H1 (cell line): ENCODE measurements at regions not wholly inside any gene's neighbourhood (a gene's known extent, or its start where the extent isn't known, plus 50 kb on each side); places are given as distances from the start of the nearest gene placed in this dataset.

Experiments used
- CTCF ChIA-PET: fragments of 300-600 bp; sonication (Branson Sonifier 250); formaldehyde crosslinking; loops from one replicate; lab custom pipeline; 2021; ENCODE audit not compliant: partially characterized antibody; lab: Charles Lee
- POLR2A ChIA-PET: fragments of 300-600 bp; sonication (Branson Sonifier 250); formaldehyde crosslinking; loops from one replicate; lab custom pipeline; 2021; ENCODE audit warnings: inconsistent platforms; ENCODE audit not compliant: partially characterized antibody; lab: Charles Lee
- DNase-seq, 2 experiments: peaks; one replicate each; pipeline versions ENCODE4 v3.0.0 to v3.0.0-alpha.2; 2010 to 2022; ENCODE audit warnings: low spot score in 2 of 2, low read depth in 1 of 2, mixed read lengths in 1 of 2
- FAIRE-seq: peaks from 2 replicates; lab custom pipeline; 2011; peaks lifted over from hg19 to GRCh38; lab: Jason Lieb, UNC
- H2AFZ ChIP-seq: 2 replicates; pipeline ENCODE4 v1.8.1; 2012; ENCODE audit warnings: low read length, inconsistent platforms
- H2AK5ac ChIP-seq: 2 replicates; pipeline ENCODE4 v1.6.1; 2013; ENCODE audit warnings: low read depth, low read length
- H2BK120ac ChIP-seq: replicated peaks from 2 replicates; pipeline ENCODE3; 2013; ENCODE audit warnings: low read depth, low read length, inconsistent platforms
- H2BK12ac ChIP-seq: 2 replicates; pipeline ENCODE4 v1.6.1; 2013; ENCODE audit warnings: low read depth, low read length
- H2BK15ac ChIP-seq: 2 replicates; pipeline ENCODE4 v1.6.1; 2013; ENCODE audit warnings: low read length
- H2BK20ac ChIP-seq: 2 replicates; pipeline ENCODE4 v1.6.1; 2013; ENCODE audit warnings: low read length
- H2BK5ac ChIP-seq: 2 replicates; pipeline ENCODE4 v1.6.1; 2013; ENCODE audit warnings: low read depth, low read length
- H3K14ac ChIP-seq: 2 replicates; pipeline ENCODE4 v1.6.1; 2013; ENCODE audit warnings: inconsistent platforms; ENCODE audit not compliant: insufficient read length
- H3K18ac ChIP-seq: 2 replicates; pipeline ENCODE4 v1.6.1; 2013; ENCODE audit warnings: low read length; ENCODE audit errors: extremely low read depth
- H3K23ac ChIP-seq: 2 replicates; pipeline ENCODE4 v1.6.1; 2013; ENCODE audit warnings: inconsistent platforms; ENCODE audit not compliant: insufficient read length
- H3K23me2 ChIP-seq: 2 replicates; pipeline ENCODE4 v1.6.1; 2013; ENCODE audit warnings: low read depth, low read length
- H3K27ac ChIP-seq: 2 replicates; pipeline ENCODE4 v1.6.1; 2011; ENCODE audit warnings: low read depth, low read length, inconsistent platforms
- H3K27me3 ChIP-seq, 4 experiments: replicated peaks in 1 of 4; 1 replicate in 1 of 4; 2 replicates in 3 of 4; pipeline versions ENCODE4 v1.6.1 to v1.8.1; 2011 to 2013; ENCODE audit warnings: low read length in 3 of 4, mild to moderate bottlenecking in 3 of 4, inconsistent platforms in 2 of 4, mixed read lengths in 2 of 4, moderate library complexity in 1 of 4; ENCODE audit not compliant: control insufficient read depth in 3 of 4, insufficient read depth in 3 of 4; ENCODE audit errors: extremely low read depth in 1 of 4
- H3K36me3 ChIP-seq, 4 experiments: 2 replicates each; pipeline versions ENCODE4 v1.6.1 to v1.8.1; 2011 to 2013; ENCODE audit warnings: mild to moderate bottlenecking in 4 of 4, low read length in 3 of 4, moderate library complexity in 2 of 4, control low read depth in 1 of 4, inconsistent platforms in 1 of 4; ENCODE audit not compliant: insufficient read depth in 4 of 4, control insufficient read depth in 2 of 4
- H3K4ac ChIP-seq: replicated peaks from 2 replicates; pipeline ENCODE3; 2013; ENCODE audit warnings: low read length, low read depth, mixed read lengths, inconsistent platforms; ENCODE audit not compliant: insufficient read length
- H3K4me1 ChIP-seq, 4 experiments: replicated peaks in 1 of 4; 1 replicate in 1 of 4; 2 replicates in 3 of 4; pipeline versions ENCODE4 v1.6.1 to v1.8.1; 2011 to 2013; ENCODE audit warnings: low read length in 3 of 4, inconsistent platforms in 2 of 4, mixed read lengths in 1 of 4; ENCODE audit not compliant: insufficient read depth in 4 of 4, control insufficient read depth in 3 of 4
- H3K4me2 ChIP-seq, 2 experiments: 2 replicates each; pipeline versions ENCODE4 v1.6.1 to v1.8.1; 2011 to 2013; ENCODE audit warnings: low read depth in 2 of 2, low read length in 2 of 2, control low read depth in 1 of 2, inconsistent platforms in 1 of 2, mild to moderate bottlenecking in 1 of 2; ENCODE audit not compliant: insufficient read depth in 1 of 2
- H3K4me3 ChIP-seq, 4 experiments: fragments of 200-600, 300-600 bp in 1 of 4; sonication (generic), shearing (Covaris generic), sonication (Bioruptor Twin) in 1 of 4; 2 replicates each; pipeline versions ENCODE4 v1.5.1 to v1.8.1; 2011 to 2016; ENCODE audit warnings: low read length in 4 of 4, low read depth in 3 of 4, control low read depth in 2 of 4, inconsistent platforms in 2 of 4, mild to moderate bottlenecking in 2 of 4, mixed read lengths in 1 of 4, moderate library complexity in 1 of 4; ENCODE audit not compliant: insufficient read depth in 2 of 4; ENCODE audit errors: extremely low read depth in 1 of 4
- H3K56ac ChIP-seq: replicated peaks from 2 replicates; pipeline ENCODE3; 2013; ENCODE audit warnings: low read depth, mild to moderate bottlenecking, mixed read lengths, low read length, inconsistent platforms; ENCODE audit not compliant: insufficient read length
- H3K79me1 ChIP-seq: 2 replicates; pipeline ENCODE4 v1.6.1; 2013; ENCODE audit warnings: low read depth, low read length, control low read depth
- H3K79me2 ChIP-seq, 2 experiments: 2 replicates each; pipeline versions ENCODE4 v1.6.1 to v1.8.1; 2012 to 2013; ENCODE audit warnings: low read length in 2 of 2, mild to moderate bottlenecking in 2 of 2, inconsistent platforms in 1 of 2; ENCODE audit not compliant: insufficient read depth in 2 of 2, control insufficient read depth in 1 of 2
- H3K9ac ChIP-seq, 4 experiments: replicated peaks in 1 of 4; 1 replicate in 1 of 4; 2 replicates in 3 of 4; pipeline versions ENCODE4 v1.6.1 to v1.8.1; 2011 to 2013; ENCODE audit warnings: low read depth in 3 of 4, low read length in 3 of 4, control low read depth in 2 of 4, mild to moderate bottlenecking in 2 of 4, moderate library complexity in 2 of 4, inconsistent platforms in 1 of 4; ENCODE audit errors: extremely low read depth in 1 of 4
- H3K9me3 ChIP-seq, 2 experiments: 2 replicates each; pipeline versions ENCODE4 v1.6.1 to v1.8.1; 2012 to 2013; ENCODE audit warnings: mild to moderate bottlenecking in 2 of 2, moderate library complexity in 2 of 2, control low read depth in 1 of 2, inconsistent platforms in 1 of 2, low read depth in 1 of 2, low read length in 1 of 2, mixed read lengths in 1 of 2; ENCODE audit not compliant: insufficient read depth in 2 of 2
- H4K20me1 ChIP-seq, 2 experiments: replicated peaks in 1 of 2; 2 replicates each; pipeline versions ENCODE3 to v1.8.1; 2011 to 2013; ENCODE audit warnings: inconsistent platforms in 2 of 2, low read length in 2 of 2, mild to moderate bottlenecking in 1 of 2; ENCODE audit not compliant: insufficient read depth in 2 of 2, control insufficient read depth in 1 of 2
- H4K5ac ChIP-seq: 2 replicates; pipeline ENCODE4 v1.6.1; 2013; ENCODE audit warnings: low read length, low read depth, mixed read lengths, inconsistent platforms; ENCODE audit not compliant: insufficient read length
- H4K8ac ChIP-seq: 2 replicates; pipeline ENCODE4 v1.8.0; 2013; ENCODE audit warnings: mild to moderate bottlenecking, moderate library complexity, low read length, inconsistent platforms; ENCODE audit not compliant: insufficient read depth; ENCODE audit errors: extremely low read depth
- H4K91ac ChIP-seq: replicated peaks from 2 replicates; pipeline ENCODE3; 2013; ENCODE audit warnings: low read length, mixed read lengths, inconsistent platforms; ENCODE audit not compliant: insufficient read length
- HDAC2 ChIP-seq, 2 experiments: fragments of 300-600 bp in 1 of 2; sonication (generic) in 1 of 2; IDR thresholded peaks; 2 replicates each; pipeline ENCODE4 v1.6.1; 2011 to 2012; ENCODE audit warnings: low read depth in 2 of 2, low read length in 2 of 2, mild to moderate bottlenecking in 2 of 2, moderate library complexity in 2 of 2, borderline replicate concordance in 1 of 2, inconsistent platforms in 1 of 2
- POLR2A ChIP-seq, 2 experiments: IDR thresholded peaks; 1 replicate in 1 of 2; 2 replicates in 1 of 2; pipeline ENCODE4 v1.6.1; 2011; ENCODE audit warnings: low read depth in 2 of 2, low read length in 2 of 2, mild to moderate bottlenecking in 2 of 2; ENCODE audit errors: control extremely low read depth in 1 of 2
- RXRA ChIP-seq: IDR thresholded peaks from 2 replicates; pipeline ENCODE4 v1.6.1; 2011; ENCODE audit warnings: low read depth, mild to moderate bottlenecking, low read length, moderate library complexity; ENCODE audit not compliant: insufficient read depth

GRCh38 chr14:40806471-40806870, 800.2 kb upstream of the LRFN5 start:
- ChIA-PET POLR2A (no interaction called here), CTCF (no interaction called here)
- Histone ChIP-seq H3K36me3 (no peaks in the 10 kb centered on the region), H3K27me3 (no peaks in the 10 kb centered on the region), H3K4me3 (no peak overlapping the region), H3K4me1 (no peaks in the 10 kb centered on the region), H2BK12ac (no peak overlapping the region), H3K27ac (no peak overlapping the region), H3K79me1 (no peaks in the 10 kb centered on the region), H2BK20ac (no peak overlapping the region), H3K9ac (no peak overlapping the region), H4K91ac (no peak overlapping the region), H2BK5ac (no peak overlapping the region), H4K5ac (no peak overlapping the region), H3K4ac (no peak overlapping the region)
- no peak for TF ChIP-seq POLR2A (IDR thresholded peaks at IDR 0.05; ENCODE audit: control extremely low read depth in 1 of 2, low read depth in 2 of 2, low read length in 2 of 2)
- no peak for TF ChIP-seq RXRA
- no peak for TF ChIP-seq HDAC2 (IDR thresholded peaks at IDR 0.05; ENCODE audit: borderline replicate concordance in 1 of 2, low read depth in 2 of 2, low read length in 2 of 2)
- TF ChIP-seq, all 59 proteins: peak for 0
- Histone ChIP-seq H2AK5ac (no peak overlapping the region), H3K23me2 (no peaks in the 10 kb centered on the region), H3K23ac (no peak overlapping the region), H4K8ac (no peak overlapping the region), H2BK120ac (no peak overlapping the region), H2AFZ (no peak overlapping the region), H3K14ac (no peak overlapping the region), H3K9me3 (no peaks in the 10 kb centered on the region; a peak in 1 of 4 replicates), H2BK15ac (no peak overlapping the region), H3K4me2 (no peak overlapping the region), H4K20me1 (no peaks in the 10 kb centered on the region), H3K56ac (no peak overlapping the region), H3K79me2 (no peaks in the 10 kb centered on the region), H3K18ac (no peak overlapping the region)
- DNase-seq (no peak), FAIRE-seq (no peak)
